Endothelial cell (in vitro differentiated cells): ENCODE measurements at regions not wholly inside any gene's neighbourhood (a gene's known extent, or its start where the extent isn't known, plus 50 kb on each side); places are given as distances from the start of the nearest gene placed in this dataset.
A peak's percentile ranks its signal among the peaks of the same experiment; 100 is the strongest.

Experiments
- DNase-seq: peaks from one replicate; pipeline ENCODE4 v3.0.0; 2021; ENCODE audit warnings: low spot score
- H3K27ac Mint-ChIP-seq: one replicate; pipeline ENCODE4 v1.8.0; 2021; ENCODE audit warnings: mixed read lengths, inconsistent platforms; ENCODE audit not compliant: unreplicated experiment
- H3K27me3 Mint-ChIP-seq: one replicate; pipeline ENCODE4 v1.8.0; 2021; ENCODE audit warnings: mild to moderate bottlenecking, moderate library complexity, mixed read lengths, inconsistent platforms; ENCODE audit not compliant: unreplicated experiment
- H3K36me3 Mint-ChIP-seq: one replicate; pipeline ENCODE4 v1.8.0; 2021; ENCODE audit warnings: mild to moderate bottlenecking, low read depth, mixed read lengths, inconsistent platforms; ENCODE audit not compliant: unreplicated experiment
- H3K4me1 Mint-ChIP-seq: one replicate; pipeline ENCODE4 v1.8.0; 2021; ENCODE audit warnings: mild to moderate bottlenecking, mixed read lengths, inconsistent platforms; ENCODE audit not compliant: unreplicated experiment
- H3K4me3 Mint-ChIP-seq: one replicate; pipeline ENCODE4 v1.8.0; 2021; ENCODE audit warnings: mild to moderate bottlenecking, mixed read lengths, inconsistent platforms; ENCODE audit not compliant: unreplicated experiment
- H3K9me3 Mint-ChIP-seq: one replicate; pipeline ENCODE4 v1.8.0; 2021; ENCODE audit warnings: mixed read lengths, inconsistent platforms; ENCODE audit not compliant: unreplicated experiment
- CTCF ChIP-seq: fragments of 200-600 bp; sonication (generic); IDR thresholded peaks from one replicate; pipeline ENCODE4 v1.5.0; 2021; ENCODE audit warnings: antibody characterized with exemption; ENCODE audit not compliant: unreplicated experiment

DNA sequence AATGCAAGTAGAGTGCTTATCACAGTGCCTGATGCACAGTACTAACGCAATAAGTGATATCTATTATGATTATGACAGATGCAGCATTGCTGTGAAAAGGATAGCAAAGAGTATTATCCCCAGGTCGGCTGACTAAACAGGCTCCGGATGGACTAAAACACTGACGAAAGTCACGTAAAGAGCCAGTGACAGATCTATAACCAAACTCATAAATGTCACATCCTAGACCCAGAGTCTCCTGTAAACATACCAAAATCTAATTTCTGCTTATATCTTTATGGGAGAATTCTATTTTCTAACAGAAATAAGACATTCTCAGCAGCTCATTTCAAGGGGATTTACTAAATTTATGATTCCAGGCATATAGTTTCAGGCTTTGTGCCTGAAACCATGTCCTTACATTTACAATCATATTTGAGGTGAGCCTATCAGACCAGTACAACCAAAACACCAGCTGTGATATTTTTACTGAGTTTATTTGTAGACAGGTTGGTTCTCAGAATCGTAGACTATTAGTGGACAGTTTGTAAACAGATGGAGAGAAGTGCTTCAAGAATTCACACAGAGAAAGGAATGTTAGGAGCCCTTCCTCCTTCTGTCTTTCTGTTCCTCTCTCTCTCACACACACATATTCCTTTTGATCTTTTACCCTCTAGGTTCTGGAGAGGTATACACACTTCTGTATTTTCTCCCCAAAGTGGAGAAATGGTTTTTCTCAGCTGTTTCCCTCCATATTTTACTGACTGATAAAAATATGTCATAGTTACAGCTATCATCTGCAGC is 52.4 kb upstream of the WDR26 start:
- Mint-ChIP-seq H3K36me3 (peaks cover 5% of the 10 kb centered on the region), H3K4me3 (no peak overlapping the region), H3K4me1 (peaks cover 13% of the 10 kb centered on the region), H3K27ac (peak overlapping the region; percentile 64), H3K27me3 (no peaks in the 10 kb centered on the region), H3K9me3 (no peaks in the 10 kb centered on the region)
- no peak for DNase-seq
- no peak for TF ChIP-seq CTCF

GRCh38 chr1:224488806-224489499 is 54.4 kb upstream of the WDR26 start:
- Mint-ChIP-seq H3K36me3 (peaks cover 5% of the 10 kb centered on the region), H3K4me3 (no peak overlapping the region), H3K9me3 (no peaks in the 10 kb centered on the region), H3K27me3 (no peaks in the 10 kb centered on the region), H3K27ac (no peak overlapping the region), H3K4me1 (peaks cover 20% of the 10 kb centered on the region)
- TF ChIP-seq CTCF, result no peak
- no peak for DNase-seq

DNA sequence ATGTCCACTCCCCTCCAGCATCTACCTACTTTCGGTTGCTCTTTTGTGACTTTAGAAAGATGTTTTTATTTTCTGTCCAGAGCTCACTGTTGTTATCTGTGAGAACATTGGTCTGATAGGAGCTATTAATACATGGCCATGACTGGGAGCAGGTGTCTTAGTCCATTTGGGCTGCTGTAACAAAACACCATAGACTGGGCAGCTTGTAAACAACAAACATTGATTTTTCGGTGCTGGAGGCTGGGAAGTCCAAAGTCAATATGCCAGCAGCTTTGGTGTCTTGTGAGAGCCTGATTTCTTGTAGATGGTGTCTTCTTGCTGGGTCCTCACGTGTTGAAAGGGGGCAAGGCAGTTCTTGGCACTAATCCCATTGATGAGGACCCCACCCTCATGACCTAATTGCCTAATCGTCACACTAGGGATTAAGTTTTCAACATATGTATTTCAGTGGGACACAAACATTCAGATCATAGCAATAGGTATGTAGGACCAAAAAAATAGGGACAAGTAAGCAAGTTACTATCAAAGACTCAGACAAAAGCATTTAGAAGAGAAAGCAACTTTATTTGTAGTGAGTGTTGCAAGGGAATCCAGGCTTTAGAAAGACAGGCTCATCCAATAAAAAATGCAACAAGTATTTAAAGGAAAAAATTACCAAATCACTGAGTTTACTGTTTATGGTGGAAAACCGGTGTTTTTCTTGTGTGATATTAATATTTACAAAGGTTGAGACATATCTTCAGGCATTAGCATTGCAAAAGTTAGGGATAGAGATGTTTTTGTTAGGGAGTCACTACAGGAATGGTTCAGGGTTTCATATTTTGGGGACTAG is 55.2 kb upstream of the WDR26 start:
- H3K9me3 Mint-ChIP-seq, result no peaks in the 10 kb centered on the region
- no peak overlapping the region for H3K27ac Mint-ChIP-seq
- no peaks in the 10 kb centered on the region for H3K27me3 Mint-ChIP-seq
- peaks cover 20% of the 10 kb centered on the region for H3K4me1 Mint-ChIP-seq
- peaks cover 5% of the 10 kb centered on the region for H3K36me3 Mint-ChIP-seq
- TF ChIP-seq CTCF, result no peak
- no peak for DNase-seq
- H3K4me3 Mint-ChIP-seq, result no peak overlapping the region

- no peak for DNase-seq
- H3K27ac Mint-ChIP-seq, result no peak overlapping the region
- H3K27me3 Mint-ChIP-seq, result no peaks in the 10 kb centered on the region
- peaks cover 20% of the 10 kb centered on the region for H3K4me1 Mint-ChIP-seq
- H3K36me3 Mint-ChIP-seq, result peaks cover 10% of the 10 kb centered on the region
- no peak overlapping the region for H3K4me3 Mint-ChIP-seq
- no peaks in the 10 kb centered on the region for H3K9me3 Mint-ChIP-seq
- TF ChIP-seq CTCF, result no peak
Observed at GRCh38 chr1:224490549-224491537, 56.2 kb upstream of the WDR26 start.
